ENCODE measurements at regions not wholly inside any gene's neighbourhood (a gene's known extent, or its start where the extent isn't known, plus 50 kb on each side); places are given as distances from the start of the nearest gene placed in this dataset.

- TF ChIP-seq CTCF (IDR thresholded peaks at IDR 0.05): no peak
- no peak for TF ChIP-seq POLR2A (IDR thresholded peaks at IDR 0.05)
- no peak for TF ChIP-seq POLR2AphosphoS5 (IDR thresholded peaks at IDR 0.05)
- TF ChIP-seq EP300 (IDR thresholded peaks at IDR 0.05; ENCODE audit: low read depth): no peak
Observed at GRCh38 chr14:43522191-43522590, 984.9 kb downstream of the FSCB start.
